ENCODE measurements at regions not wholly inside any gene's neighbourhood (a gene's known extent, or its start where the extent isn't known, plus 50 kb on each side); places are given as distances from the start of the nearest gene placed in this dataset.

GRCh38 chr4:52373650-52374049, 285.5 kb downstream of the USP46 start:
- Histone ChIP-seq H3K27me3 (ENCODE audit: insufficient read depth, poor library complexity, severe bottlenecking) (no peaks in the 10 kb centered on the region), H3K27ac (replicated peaks) (no peak overlapping the region), H3K4me3 (replicated peaks; ENCODE audit: insufficient read depth, low read length) (no peak overlapping the region)
- DNase-seq (ENCODE audit: low read depth in 1 of 2, low spot score in 1 of 2) = no peak
- no peak for TF ChIP-seq GABPA (IDR thresholded peaks at IDR 0.05; ENCODE audit: low read depth)
- no peak for TF ChIP-seq POLR2AphosphoS5 (IDR thresholded peaks at IDR 0.05; ENCODE audit: low read depth)
- TF ChIP-seq CTCF (IDR thresholded peaks at IDR 0.05; ENCODE audit: insufficient read depth, low read length) = no peak
- TF ChIP-seq SPI1 (IDR thresholded peaks at IDR 0.05; ENCODE audit: borderline replicate concordance, low read depth) = no peak
- no peak for TF ChIP-seq REST (IDR thresholded peaks at IDR 0.05; ENCODE audit: insufficient replicate concordance, low read depth)

- TF ChIP-seq CTCF (IDR thresholded peaks at IDR 0.05; ENCODE audit: insufficient read depth, low read length) (no peak), REST (IDR thresholded peaks at IDR 0.05; ENCODE audit: insufficient replicate concordance, low read depth) (no peak), SPI1 (IDR thresholded peaks at IDR 0.05; ENCODE audit: borderline replicate concordance, low read depth) (no peak)
- no peaks in the 10 kb centered on the region for H3K27me3 ChIP-seq (ENCODE audit: insufficient read depth, poor library complexity, severe bottlenecking)
- H3K27ac ChIP-seq (replicated peaks) = no peak overlapping the region
- H3K4me3 ChIP-seq (replicated peaks; ENCODE audit: insufficient read depth, low read length) = no peak overlapping the region
- DNase-seq (ENCODE audit: low read depth in 1 of 2, low spot score in 1 of 2) = no peak
Measured at GRCh38 chr4:52374877-52375276, 284.2 kb downstream of the USP46 start.

DNA sequence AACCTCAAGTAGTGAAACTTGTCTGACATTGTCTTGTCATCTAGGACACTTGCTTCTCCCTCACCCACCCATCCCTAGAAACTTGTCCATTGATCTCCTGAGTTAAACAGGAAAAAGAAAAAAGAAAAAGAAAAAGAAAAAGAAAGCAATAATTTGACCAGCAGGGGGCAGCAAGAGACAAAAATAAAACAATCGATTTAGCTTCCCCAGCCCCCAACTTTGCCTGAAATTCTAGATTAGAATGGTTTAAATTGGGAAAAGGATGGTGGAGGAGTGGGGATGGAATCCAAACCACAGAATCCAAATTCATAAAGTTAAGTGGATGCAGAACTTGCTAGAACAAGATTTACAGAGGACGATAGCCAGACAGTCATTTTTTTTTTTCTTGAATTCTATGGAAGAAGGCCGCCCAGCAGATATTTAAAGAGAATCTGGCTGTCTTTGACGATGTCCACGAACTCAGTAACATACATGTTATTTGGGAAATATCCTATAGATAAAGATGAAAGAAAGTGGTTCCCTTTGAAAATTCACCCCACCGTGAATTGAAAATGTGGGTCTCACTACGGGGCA, 282.9 kb downstream of the USP46 start:
- DNase-seq (ENCODE audit: low read depth in 1 of 2, low spot score in 1 of 2) = peak in 1 of 2 experiments; percentile 3
- Histone ChIP-seq H3K27ac (replicated peaks) (no peak overlapping the region), H3K4me3 (replicated peaks; ENCODE audit: insufficient read depth, low read length) (no peak overlapping the region), H3K27me3 (ENCODE audit: insufficient read depth, poor library complexity, severe bottlenecking) (peaks cover 4% of the 10 kb centered on the region)
- TF ChIP-seq CTCF (IDR thresholded peaks at IDR 0.05; ENCODE audit: insufficient read depth, low read length) (no peak), SPI1 (IDR thresholded peaks at IDR 0.05; ENCODE audit: borderline replicate concordance, low read depth) (no peak), REST (IDR thresholded peaks at IDR 0.05; ENCODE audit: insufficient replicate concordance, low read depth) (no peak), GABPA (IDR thresholded peaks at IDR 0.05; ENCODE audit: low read depth) (no peak)
